Heart left ventricle (tissue), 13 donors: ENCODE measurements at regions not wholly inside any gene's neighbourhood (a gene's known extent, or its start where the extent isn't known, plus 50 kb on each side); places are given as distances from the start of the nearest gene placed in this dataset.

Experiments
- POLR2A ChIP-seq, 2 donors: fragments of 450-650 bp; IDR thresholded peaks; one replicate each; pipeline ENCODE4 v1.6.1; 2017; ENCODE audit warnings: antibody characterized with exemption in 2 of 2, mild to moderate bottlenecking in 2 of 2, moderate library complexity in 2 of 2
- TF ChIP-seq, protein P1 (sequence below), 12 donors: fragments of 200-600 bp; sonication (generic) in 4 of 12; IDR thresholded peaks; one replicate each; pipeline versions ENCODE4 v1.5.0 to v1.8.0; 2018 to 2022; ENCODE audit warnings: antibody characterized with exemption in 12 of 12, mild to moderate bottlenecking in 5 of 12
- donor health status: ischemic (EF 13 %, LVEDD 7.1; RV severe dilation, severe dysfunction).
- donor health status: DM: no; HTN: yes; CAD: no.
- donor health status: DM: no; HTN: no; CAD: no.
- donor health status: ischemic (EF 25% LVEDD 6.9; RV normal size, moderate dysfunction).
- donor health status: ischemic (EF 25% LVEDD 5.7; RV mildly dilated, moderate dysfunction).
- donor health status: ischemic (EF 35%, LVEDD 5.7; RV mildly dilated, moderate dysfunction).
- donor health status: nonischemic (EF 11% LVEDD 7.7; RV severe dilation, severe dysfunction).
- donor health status: DM: yes; HTN: yes; CAD: no.
- donor health status: PGD.
- donor health status: ischemic (EF 29% LVEDD 5.4; RV normal size, mild dysfunction).
- donor health status: nonischemic (EF 23%, LVEDD 6.1; RV moderate dilation, normal function).

DNA sequence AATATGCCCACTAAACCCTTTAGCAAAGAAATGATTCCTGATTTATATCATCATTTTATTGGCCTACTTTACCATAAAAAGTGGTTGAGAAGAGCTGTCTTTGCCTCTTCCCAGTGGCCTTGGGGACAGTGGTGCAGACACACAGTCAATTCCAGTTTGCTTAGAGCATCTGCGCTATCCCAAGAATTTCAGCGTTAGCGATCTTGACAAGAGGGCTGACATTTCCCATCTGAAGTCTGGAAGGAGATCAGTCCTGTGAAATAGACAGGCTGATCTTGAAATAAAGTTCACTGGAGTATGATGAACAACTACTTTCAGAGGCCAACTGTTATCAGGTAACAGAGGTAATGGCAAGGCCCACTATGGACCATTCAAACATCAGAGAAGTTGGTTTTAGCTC lies 475.3 kb upstream of the NRP1 start:
- TF ChIP-seq, protein P1, sequence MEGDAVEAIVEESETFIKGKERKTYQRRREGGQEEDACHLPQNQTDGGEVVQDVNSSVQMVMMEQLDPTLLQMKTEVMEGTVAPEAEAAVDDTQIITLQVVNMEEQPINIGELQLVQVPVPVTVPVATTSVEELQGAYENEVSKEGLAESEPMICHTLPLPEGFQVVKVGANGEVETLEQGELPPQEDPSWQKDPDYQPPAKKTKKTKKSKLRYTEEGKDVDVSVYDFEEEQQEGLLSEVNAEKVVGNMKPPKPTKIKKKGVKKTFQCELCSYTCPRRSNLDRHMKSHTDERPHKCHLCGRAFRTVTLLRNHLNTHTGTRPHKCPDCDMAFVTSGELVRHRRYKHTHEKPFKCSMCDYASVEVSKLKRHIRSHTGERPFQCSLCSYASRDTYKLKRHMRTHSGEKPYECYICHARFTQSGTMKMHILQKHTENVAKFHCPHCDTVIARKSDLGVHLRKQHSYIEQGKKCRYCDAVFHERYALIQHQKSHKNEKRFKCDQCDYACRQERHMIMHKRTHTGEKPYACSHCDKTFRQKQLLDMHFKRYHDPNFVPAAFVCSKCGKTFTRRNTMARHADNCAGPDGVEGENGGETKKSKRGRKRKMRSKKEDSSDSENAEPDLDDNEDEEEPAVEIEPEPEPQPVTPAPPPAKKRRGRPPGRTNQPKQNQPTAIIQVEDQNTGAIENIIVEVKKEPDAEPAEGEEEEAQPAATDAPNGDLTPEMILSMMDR (IDR thresholded peaks at IDR 0.05), result no peak
- no peak for TF ChIP-seq POLR2A (IDR thresholded peaks at IDR 0.05)
